B cell (primary cell): ENCODE measurements at regions not wholly inside any gene's neighbourhood (a gene's known extent, or its start where the extent isn't known, plus 50 kb on each side); places are given as distances from the start of the nearest gene placed in this dataset.

Experiments used
- ATAC-seq: fragments of 200-7000 bp; cut with Tn5 transposase; one replicate; pipeline ENCODE4 v1.10.0; 2021; ENCODE audit warnings: low read depth, mild to moderate bottlenecking, moderate number of reproducible peaks, moderate library complexity
- CTCF ChIA-PET: fragments of 350-600 bp; sonication (Branson Sonifier 250); formaldehyde crosslinking; loops from one replicate; lab custom pipeline; 2021; ENCODE audit warnings: antibody characterized with exemption, inconsistent platforms; lab: Charles Lee
- POLR2A ChIA-PET: fragments of 350-600 bp; sonication (Branson Sonifier 250); formaldehyde crosslinking; loops from one replicate; lab custom pipeline; 2021; ENCODE audit warnings: antibody characterized with exemption; lab: Charles Lee
- DNase-seq: peaks from one replicate; pipeline ENCODE4 v3.0.0; 2013
- H2AFZ ChIP-seq: 2 replicates; pipeline ENCODE4 v1.6.1; 2012; ENCODE audit warnings: mild to moderate bottlenecking, low read depth, low read length; ENCODE audit not compliant: insufficient read depth, poor library complexity, severe bottlenecking
- H3K27ac ChIP-seq, 2 donors: 1 replicate in 1 of 2; 2 replicates in 1 of 2; pipeline ENCODE4 v1.5.1; 2012 to 2013; ENCODE audit warnings: low read length in 2 of 2, mild to moderate bottlenecking in 2 of 2, moderate library complexity in 1 of 2
- H3K27me3 ChIP-seq, 4 experiments: fragments of 200-600 bp in 1 of 4; sonication (generic) in 1 of 4; replicated peaks in 1 of 4; 1 replicate in 2 of 4; 2 replicates in 2 of 4; pipeline versions ENCODE4 v1.6.1 to v1.7.0; 2013 to 2016; ENCODE audit warnings: low read length in 3 of 4, mild to moderate bottlenecking in 2 of 4, mixed read lengths in 1 of 4, moderate library complexity in 1 of 4; ENCODE audit not compliant: insufficient read depth in 4 of 4, control insufficient read depth in 3 of 4; ENCODE audit errors: control extremely low read depth in 1 of 4
- H3K36me3 ChIP-seq, 2 experiments: replicated peaks in 1 of 2; 1 replicate in 1 of 2; 2 replicates in 1 of 2; pipeline versions ENCODE4 v1.6.1 to v1.7.1; 2013; ENCODE audit warnings: low read length in 1 of 2; ENCODE audit not compliant: insufficient read depth in 2 of 2, control insufficient read depth in 1 of 2; ENCODE audit errors: control extremely low read depth in 1 of 2, extremely low read depth in 1 of 2
- H3K4me1 ChIP-seq, 2 donors: fragments of 200-600 bp in 1 of 2; sonication (generic) in 1 of 2; 1 replicate in 1 of 2; 2 replicates in 1 of 2; pipeline versions ENCODE4 v1.5.1 to v1.6.1; 2013 to 2017; ENCODE audit warnings: low read length in 2 of 2; ENCODE audit not compliant: control insufficient read depth in 2 of 2, insufficient read depth in 2 of 2
- H3K4me2 ChIP-seq: replicated peaks from 2 replicates; pipeline ENCODE3; 2012; ENCODE audit warnings: mild to moderate bottlenecking, low read depth, low read length; ENCODE audit not compliant: poor library complexity, severe bottlenecking
- H3K4me3 ChIP-seq, 5 experiments: fragments of 200-600 bp in 1 of 5; sonication (generic) in 1 of 5; 1 replicate in 3 of 5; 2 replicates in 2 of 5; pipeline versions ENCODE4 v1.5.1 to v1.7.0; 2011 to 2016; ENCODE audit warnings: low read length in 4 of 5, mild to moderate bottlenecking in 4 of 5, low read depth in 2 of 5, control low read depth in 1 of 5, moderate library complexity in 1 of 5; ENCODE audit not compliant: insufficient read depth in 1 of 5; ENCODE audit errors: control extremely low read depth in 1 of 5, extremely low read depth in 1 of 5
- H3K79me2 ChIP-seq: fragments of 200-600 bp; sonication (generic); one replicate; pipeline ENCODE4 v1.6.0; 2016; ENCODE audit warnings: low read length; ENCODE audit not compliant: control insufficient read depth, insufficient read depth
- H3K9ac ChIP-seq: fragments of 200-600 bp; sonication (generic); 2 replicates; pipeline ENCODE4 v1.6.1; 2017; ENCODE audit warnings: mild to moderate bottlenecking, low read length, moderate library complexity
- H3K9me3 ChIP-seq, 3 donors: one replicate each; pipeline versions ENCODE4 v1.6.1 to v1.7.1; 2013; ENCODE audit warnings: low read length in 2 of 3; ENCODE audit not compliant: control insufficient read depth in 2 of 3, insufficient read depth in 1 of 3; ENCODE audit errors: control extremely low read depth in 1 of 3
- H4K20me1 ChIP-seq: 2 replicates; pipeline ENCODE4 v1.6.0; 2012; ENCODE audit warnings: mild to moderate bottlenecking, low read length; ENCODE audit not compliant: insufficient read depth, control insufficient read depth, poor library complexity, severe bottlenecking
- H3K27ac Mint-ChIP-seq: one replicate; pipeline ENCODE4 v1.8.0; 2021; ENCODE audit warnings: mixed read lengths
- H3K27me3 Mint-ChIP-seq: one replicate; pipeline ENCODE4 v1.8.0; 2021; ENCODE audit warnings: mixed read lengths
- H3K4me1 Mint-ChIP-seq: one replicate; pipeline ENCODE4 v1.8.0; 2021; ENCODE audit warnings: mixed read lengths
- H3K4me3 Mint-ChIP-seq: one replicate; pipeline ENCODE4 v1.8.0; 2021; ENCODE audit warnings: mixed read lengths
- H3K9me3 Mint-ChIP-seq: one replicate; pipeline ENCODE4 v1.8.0; 2022; ENCODE audit warnings: mixed read lengths; ENCODE audit not compliant: insufficient read depth
- CTCF ChIP-seq: fragments of 200-600 bp; IDR thresholded peaks from one replicate; pipeline ENCODE4 v1.8.0; 2022; ENCODE audit warnings: antibody characterized with exemption, mild to moderate bottlenecking
- EZH2 ChIP-seq: IDR thresholded peaks from 2 replicates; pipeline ENCODE4 v1.6.1; 2012; ENCODE audit warnings: borderline replicate concordance, low read depth, mild to moderate bottlenecking, moderate library complexity, low read length; ENCODE audit not compliant: insufficient read depth, poor library complexity, severe bottlenecking
- WGBS: methylation state at CpG from one replicate; pipeline ENCODE4 v1.1.5; 2013; ENCODE audit warnings: missing lambda C conversion rate; ENCODE audit not compliant: insufficient coverage; 5-methylcytosine and 5-hydroxymethylcytosine counted together
- intact Hi-C: fragments of 100-400 bp; cut with micrococcal nuclease; formaldehyde crosslinking; loops from one replicate; pipeline ENCODE4 v1.10.0; 2022

GRCh38 chr18:40555914-40556313, 1399.1 kb upstream of the PIK3C3 start:
- Histone ChIP-seq H2AFZ (no peak overlapping the region), H3K27ac (no peak overlapping the region), H3K9ac (no peak overlapping the region), H4K20me1 (no peaks in the 10 kb centered on the region), H3K4me3 (no peak overlapping the region), H3K36me3 (no peaks in the 10 kb centered on the region), H3K9me3 (no peaks in the 10 kb centered on the region), H3K79me2 (no peaks in the 10 kb centered on the region), H3K4me1 (no peaks in the 10 kb centered on the region), H3K27me3 (no peaks in the 10 kb centered on the region), H3K4me2 (no peak overlapping the region)
- no peak for DNase-seq
- H3K27me3 Mint-ChIP-seq, result no peaks in the 10 kb centered on the region
- no peak for TF ChIP-seq EZH2
- no peak for TF ChIP-seq CTCF
- ChIA-PET CTCF (no interaction called here), POLR2A (no interaction called here)
- intact Hi-C loops, result no loop called here
- no peak overlapping the region for H3K4me3 Mint-ChIP-seq
- no peaks in the 10 kb centered on the region for H3K9me3 Mint-ChIP-seq
- ATAC-seq, result no peak
- H3K4me1 Mint-ChIP-seq, result no peaks in the 10 kb centered on the region
- no peak overlapping the region for H3K27ac Mint-ChIP-seq
- 100% methylated on average over 1 of the region's 4 CpGs for WGBS

- ATAC-seq (no peak), DNase-seq (no peak)
- Histone ChIP-seq H3K9me3 (no peaks in the 10 kb centered on the region), H3K9ac (no peak overlapping the region), H3K36me3 (no peaks in the 10 kb centered on the region), H3K4me1 (no peaks in the 10 kb centered on the region), H3K4me3 (no peak overlapping the region), H3K27ac (no peak overlapping the region), H4K20me1 (no peaks in the 10 kb centered on the region), H3K27me3 (no peaks in the 10 kb centered on the region), H2AFZ (no peak overlapping the region), H3K4me2 (no peak overlapping the region), H3K79me2 (no peaks in the 10 kb centered on the region)
- TF ChIP-seq CTCF (no peak), EZH2 (no peak)
- intact Hi-C loops, result no loop called here
- H3K4me1 Mint-ChIP-seq, result no peaks in the 10 kb centered on the region
- ChIA-PET CTCF (no interaction called here), POLR2A (no interaction called here)
- H3K9me3 Mint-ChIP-seq, result peaks cover 3% of the 10 kb centered on the region
- H3K27ac Mint-ChIP-seq, result no peak overlapping the region
- H3K4me3 Mint-ChIP-seq, result no peak overlapping the region
- no peaks in the 10 kb centered on the region for H3K27me3 Mint-ChIP-seq
These were observed 1402.0 kb upstream of the PIK3C3 start for GRCh38 chr18:40553029-40553428.
